GM12891 (cell line): ENCODE measurements at regions not wholly inside any gene's neighbourhood (a gene's known extent, or its start where the extent isn't known, plus 50 kb on each side); places are given as distances from the start of the nearest gene placed in this dataset.

Experiments
- POLR2A ChIP-seq: IDR thresholded peaks from 2 replicates; pipeline ENCODE4 v1.6.1; 2011; ENCODE audit warnings: low read depth, low read length, control low read depth
- POLR2AphosphoS5 ChIP-seq: IDR thresholded peaks from 2 replicates; pipeline ENCODE4 v1.6.1; 2011; ENCODE audit warnings: low read depth, low read length, control low read depth
- TAF1 ChIP-seq: IDR thresholded peaks from 2 replicates; pipeline ENCODE4 v1.6.1; 2011; ENCODE audit warnings: low read depth, low read length, control low read depth

- TF ChIP-seq POLR2AphosphoS5: no peak
- TF ChIP-seq POLR2A: no peak
- TF ChIP-seq TAF1: no peak
Measured at GRCh38 chr2:195162194-195162593, 494.8 kb upstream of the SLC39A10 start.
